ENCODE measurements at regions not wholly inside any gene's neighbourhood (a gene's known extent, or its start where the extent isn't known, plus 50 kb on each side); places are given as distances from the start of the nearest gene placed in this dataset.

DNA sequence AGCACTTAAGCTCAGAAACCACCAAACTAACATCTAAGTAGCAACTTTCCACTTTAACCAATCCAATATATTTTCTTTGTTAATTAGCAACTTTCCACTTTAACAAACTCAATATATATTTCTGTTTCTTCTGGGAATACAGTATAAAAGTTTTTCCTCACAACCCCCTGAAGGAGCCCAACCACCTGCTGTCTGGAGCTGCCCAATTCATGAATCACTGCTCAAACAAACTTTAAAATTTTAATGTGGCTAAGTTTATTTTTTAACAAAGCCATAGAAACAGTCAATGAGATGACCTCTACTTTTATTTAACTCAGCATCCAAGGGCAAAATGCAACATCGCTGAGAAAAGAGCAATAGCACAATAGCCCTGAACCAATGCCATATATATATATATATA, 500.1 kb downstream of the EPM2A start:
- no peak overlapping the region for H3K27ac Mint-ChIP-seq
- no peaks in the 10 kb centered on the region for H3K36me3 Mint-ChIP-seq
- Histone ChIP-seq H3K27ac (ENCODE audit: insufficient read depth, low read length, poor library complexity, severe bottlenecking) (no peak overlapping the region), H3K27me3 (ENCODE audit: control insufficient read depth, insufficient read depth, low read length) (peaks cover 4% of the 10 kb centered on the region), H3K4me1 (ENCODE audit: control insufficient read depth, insufficient read depth, low read length, poor library complexity, severe bottlenecking) (no peaks in the 10 kb centered on the region), H3K9me3 (ENCODE audit: control insufficient read depth in 2 of 2, low read length in 2 of 2) (no peaks in the 10 kb centered on the region), H3K36me3 (ENCODE audit: control insufficient read depth, insufficient read depth, low read length) (no peaks in the 10 kb centered on the region), H3K4me3 (ENCODE audit: low read depth, low read length) (no peak overlapping the region)
- no peak for DNase-seq
- peaks cover 4% of the 10 kb centered on the region for H3K27me3 Mint-ChIP-seq
- H3K4me3 Mint-ChIP-seq: no peak overlapping the region
- H3K4me1 Mint-ChIP-seq: no peaks in the 10 kb centered on the region
- no peak for ATAC-seq (ENCODE audit: low read depth in 2 of 2)
- H3K9me3 Mint-ChIP-seq: peaks cover 0 to 4% (median 0%) of the 10 kb centered on the region in 7 donors

DNA sequence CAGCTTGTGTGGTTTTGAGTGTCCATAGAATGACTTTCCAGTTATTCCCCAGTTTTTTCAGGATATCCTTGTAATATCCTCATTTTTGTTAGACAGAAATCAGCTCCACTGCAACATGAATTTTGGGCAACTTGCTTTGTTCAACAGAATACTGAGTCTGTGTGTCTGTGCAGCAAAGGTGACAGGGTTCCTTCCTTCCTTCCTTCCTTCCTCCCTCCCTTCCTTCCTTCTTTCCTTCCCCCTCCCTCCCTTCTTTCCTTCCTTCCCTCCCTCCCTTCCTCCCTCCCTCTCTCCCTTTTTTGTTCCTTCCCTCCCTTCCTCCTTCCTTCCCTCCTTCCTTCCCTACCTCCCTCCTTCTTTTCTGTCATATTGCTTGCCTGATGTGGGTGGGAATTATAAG, 496.5 kb downstream of the EPM2A start:
- Histone ChIP-seq H3K27ac (ENCODE audit: insufficient read depth, low read length, poor library complexity, severe bottlenecking) (no peak overlapping the region), H3K4me1 (ENCODE audit: control insufficient read depth, insufficient read depth, low read length, poor library complexity, severe bottlenecking) (no peaks in the 10 kb centered on the region), H3K27me3 (ENCODE audit: control insufficient read depth, insufficient read depth, low read length) (peaks cover 4% of the 10 kb centered on the region), H3K9me3 (ENCODE audit: control insufficient read depth in 2 of 2, low read length in 2 of 2) (no peaks in the 10 kb centered on the region), H3K4me3 (ENCODE audit: low read depth, low read length) (no peak overlapping the region), H3K36me3 (ENCODE audit: control insufficient read depth, insufficient read depth, low read length) (no peaks in the 10 kb centered on the region)
- Mint-ChIP-seq H3K4me1 (no peaks in the 10 kb centered on the region), H3K27me3 (peaks cover 4% of the 10 kb centered on the region), H3K9me3 (peaks cover 0 to 5% (median 0%) of the 10 kb centered on the region in 7 donors), H3K36me3 (no peaks in the 10 kb centered on the region), H3K27ac (no peak overlapping the region), H3K4me3 (no peak overlapping the region)
- no peak for DNase-seq
- no peak for ATAC-seq (ENCODE audit: low read depth in 2 of 2)

DNA sequence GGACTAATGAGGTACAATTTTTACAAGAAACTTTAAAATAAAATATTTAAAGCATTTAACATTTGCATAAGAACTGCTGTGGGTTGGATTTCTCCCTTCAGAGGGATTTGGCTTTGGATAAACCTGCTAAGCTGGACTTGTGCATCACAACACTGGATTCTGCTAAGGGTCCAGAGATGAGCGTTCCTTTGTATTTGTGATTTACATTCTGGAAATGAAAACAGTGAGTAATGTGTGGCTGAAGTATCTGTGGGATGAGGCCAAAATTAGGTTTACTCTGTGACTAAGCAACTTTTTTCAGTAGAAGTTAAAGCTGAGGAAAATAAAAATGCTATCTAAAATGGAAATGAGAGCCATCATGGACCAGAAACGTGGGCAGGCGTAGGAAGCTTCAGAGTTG, 494.3 kb downstream of the EPM2A start:
- ATAC-seq (ENCODE audit: low read depth in 2 of 2): no peak
- DNase-seq: no peak
- H3K36me3 Mint-ChIP-seq: no peaks in the 10 kb centered on the region
- Histone ChIP-seq H3K27me3 (ENCODE audit: control insufficient read depth, insufficient read depth, low read length) (peaks cover under 1% of the 10 kb centered on the region), H3K9me3 (ENCODE audit: control insufficient read depth in 2 of 2, low read length in 2 of 2) (no peaks in the 10 kb centered on the region), H3K4me3 (ENCODE audit: low read depth, low read length) (no peak overlapping the region), H3K36me3 (ENCODE audit: control insufficient read depth, insufficient read depth, low read length) (no peaks in the 10 kb centered on the region), H3K27ac (ENCODE audit: insufficient read depth, low read length, poor library complexity, severe bottlenecking) (no peak overlapping the region), H3K4me1 (ENCODE audit: control insufficient read depth, insufficient read depth, low read length, poor library complexity, severe bottlenecking) (no peaks in the 10 kb centered on the region)
- peaks cover 0 to 5% (median 0%) of the 10 kb centered on the region in 7 donors for H3K9me3 Mint-ChIP-seq
- H3K4me1 Mint-ChIP-seq: no peaks in the 10 kb centered on the region
- H3K27me3 Mint-ChIP-seq: no peaks in the 10 kb centered on the region
- H3K4me3 Mint-ChIP-seq: no peak overlapping the region
- H3K27ac Mint-ChIP-seq: no peak overlapping the region

DNA sequence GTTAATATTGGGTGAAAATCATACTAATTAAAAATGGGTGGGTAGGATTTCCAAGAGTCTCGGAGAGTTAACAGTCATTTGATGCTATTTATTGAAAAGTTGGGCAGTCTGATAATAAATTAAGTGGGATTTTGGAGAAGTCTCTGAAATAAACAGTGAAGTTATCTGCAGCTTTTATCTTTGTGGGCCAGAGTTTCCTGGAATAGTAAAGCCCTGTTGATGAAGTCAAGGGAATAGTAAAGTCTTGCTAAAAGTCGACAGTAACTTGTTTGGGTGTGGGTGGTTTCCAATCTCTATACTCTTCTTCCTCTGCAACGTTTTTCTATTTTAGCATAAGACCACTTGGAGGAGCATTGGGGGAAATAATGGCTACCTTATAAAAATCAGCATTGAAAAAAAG, 493.6 kb downstream of the EPM2A start:
- Histone ChIP-seq H3K36me3 (ENCODE audit: control insufficient read depth, insufficient read depth, low read length) (no peaks in the 10 kb centered on the region), H3K4me3 (ENCODE audit: low read depth, low read length) (no peak overlapping the region), H3K4me1 (ENCODE audit: control insufficient read depth, insufficient read depth, low read length, poor library complexity, severe bottlenecking) (no peaks in the 10 kb centered on the region), H3K27ac (ENCODE audit: insufficient read depth, low read length, poor library complexity, severe bottlenecking) (no peak overlapping the region), H3K9me3 (ENCODE audit: control insufficient read depth in 2 of 2, low read length in 2 of 2) (no peaks in the 10 kb centered on the region), H3K27me3 (ENCODE audit: control insufficient read depth, insufficient read depth, low read length) (no peaks in the 10 kb centered on the region)
- Mint-ChIP-seq H3K27me3 (no peaks in the 10 kb centered on the region), H3K4me1 (no peaks in the 10 kb centered on the region), H3K27ac (no peak overlapping the region), H3K9me3 (peaks cover 0 to 5% (median 0%) of the 10 kb centered on the region in 7 donors), H3K4me3 (no peak overlapping the region), H3K36me3 (no peaks in the 10 kb centered on the region)
- no peak for DNase-seq
- no peak for ATAC-seq (ENCODE audit: low read depth in 2 of 2)

DNA sequence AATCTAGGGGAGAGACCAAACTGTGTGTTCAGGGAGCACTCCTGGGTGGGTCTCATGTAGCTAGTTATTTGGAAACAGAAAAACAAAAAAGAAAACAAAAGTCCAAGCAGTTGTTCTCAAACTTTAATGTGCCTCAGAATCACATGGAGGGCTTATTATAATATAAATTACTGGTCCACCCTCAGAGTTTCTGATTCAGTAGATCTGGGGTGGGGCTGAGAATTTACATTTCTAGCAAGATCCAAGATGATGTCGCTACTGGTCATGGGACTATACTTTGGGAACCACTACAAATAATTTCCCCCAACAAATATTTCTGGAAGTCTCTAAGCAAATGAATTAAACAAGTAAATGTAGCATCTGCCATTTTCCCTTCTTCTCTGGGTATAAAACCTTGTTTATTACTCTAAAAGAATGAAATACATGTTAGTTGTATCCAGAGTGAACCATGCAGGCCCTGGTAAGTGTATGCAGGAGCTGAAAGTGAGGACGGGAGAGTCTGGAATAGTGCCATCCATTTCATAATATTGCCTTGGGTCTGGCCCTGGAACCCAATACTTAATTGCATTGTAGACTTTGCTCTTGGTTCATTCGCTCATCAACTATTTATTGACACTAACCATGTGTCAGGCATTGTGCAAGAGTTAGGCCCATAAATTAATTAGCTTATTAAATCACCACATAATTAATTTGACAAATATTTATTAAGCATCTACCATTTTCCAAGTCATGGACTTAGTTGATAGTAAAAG, 490.8 kb downstream of the EPM2A start:
- no peaks in the 10 kb centered on the region for H3K4me1 ChIP-seq (ENCODE audit: control insufficient read depth, insufficient read depth, low read length, poor library complexity, severe bottlenecking)
- no peaks in the 10 kb centered on the region for H3K36me3 ChIP-seq (ENCODE audit: control insufficient read depth, insufficient read depth, low read length)
- Mint-ChIP-seq H3K27me3 (no peaks in the 10 kb centered on the region), H3K27ac (no peak overlapping the region), H3K9me3 (peaks cover 0 to 5% (median 1%) of the 10 kb centered on the region in 7 donors), H3K4me3 (no peak overlapping the region), H3K36me3 (no peaks in the 10 kb centered on the region), H3K4me1 (no peaks in the 10 kb centered on the region)
- no peak overlapping the region for H3K27ac ChIP-seq (ENCODE audit: insufficient read depth, low read length, poor library complexity, severe bottlenecking)
- no peak overlapping the region for H3K4me3 ChIP-seq (ENCODE audit: low read depth, low read length)
- ATAC-seq (ENCODE audit: low read depth in 2 of 2) (no peak), DNase-seq (no peak)
- no peaks in the 10 kb centered on the region for H3K27me3 ChIP-seq (ENCODE audit: control insufficient read depth, insufficient read depth, low read length)
- H3K9me3 ChIP-seq (ENCODE audit: control insufficient read depth in 2 of 2, low read length in 2 of 2): no peaks in the 10 kb centered on the region

DNA sequence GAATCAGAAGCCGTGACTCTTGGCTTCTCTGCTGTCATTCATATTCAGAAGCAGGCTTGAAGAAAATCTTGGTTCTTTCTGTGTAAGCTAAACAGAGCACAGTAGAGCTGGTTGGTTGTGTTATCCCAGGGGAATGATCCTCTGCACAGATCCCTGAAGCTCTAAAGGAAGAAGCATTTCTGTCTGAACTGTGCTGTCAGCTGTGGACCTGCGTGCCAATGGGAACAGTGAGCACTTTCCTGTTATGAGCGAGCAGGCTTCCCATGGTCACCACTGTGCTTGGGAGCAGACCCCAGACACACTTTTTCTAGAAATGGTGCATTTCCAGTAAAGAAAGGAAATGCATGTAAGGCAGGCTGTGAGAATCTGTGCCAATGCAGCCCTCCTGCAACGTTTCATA, 490.2 kb downstream of the EPM2A start:
- H3K36me3 ChIP-seq (ENCODE audit: control insufficient read depth, insufficient read depth, low read length): no peaks in the 10 kb centered on the region
- H3K9me3 ChIP-seq (ENCODE audit: control insufficient read depth in 2 of 2, low read length in 2 of 2): no peaks in the 10 kb centered on the region
- no peak for DNase-seq
- H3K27me3 ChIP-seq (ENCODE audit: control insufficient read depth, insufficient read depth, low read length): no peaks in the 10 kb centered on the region
- Mint-ChIP-seq H3K27ac (no peak overlapping the region), H3K27me3 (no peaks in the 10 kb centered on the region), H3K4me1 (no peaks in the 10 kb centered on the region), H3K36me3 (no peaks in the 10 kb centered on the region), H3K9me3 (peaks cover 0 to 5% (median 1%) of the 10 kb centered on the region in 7 donors), H3K4me3 (no peak overlapping the region)
- H3K27ac ChIP-seq (ENCODE audit: insufficient read depth, low read length, poor library complexity, severe bottlenecking): no peak overlapping the region
- no peaks in the 10 kb centered on the region for H3K4me1 ChIP-seq (ENCODE audit: control insufficient read depth, insufficient read depth, low read length, poor library complexity, severe bottlenecking)
- H3K4me3 ChIP-seq (ENCODE audit: low read depth, low read length): no peak overlapping the region
- no peak for ATAC-seq (ENCODE audit: low read depth in 2 of 2)

DNA sequence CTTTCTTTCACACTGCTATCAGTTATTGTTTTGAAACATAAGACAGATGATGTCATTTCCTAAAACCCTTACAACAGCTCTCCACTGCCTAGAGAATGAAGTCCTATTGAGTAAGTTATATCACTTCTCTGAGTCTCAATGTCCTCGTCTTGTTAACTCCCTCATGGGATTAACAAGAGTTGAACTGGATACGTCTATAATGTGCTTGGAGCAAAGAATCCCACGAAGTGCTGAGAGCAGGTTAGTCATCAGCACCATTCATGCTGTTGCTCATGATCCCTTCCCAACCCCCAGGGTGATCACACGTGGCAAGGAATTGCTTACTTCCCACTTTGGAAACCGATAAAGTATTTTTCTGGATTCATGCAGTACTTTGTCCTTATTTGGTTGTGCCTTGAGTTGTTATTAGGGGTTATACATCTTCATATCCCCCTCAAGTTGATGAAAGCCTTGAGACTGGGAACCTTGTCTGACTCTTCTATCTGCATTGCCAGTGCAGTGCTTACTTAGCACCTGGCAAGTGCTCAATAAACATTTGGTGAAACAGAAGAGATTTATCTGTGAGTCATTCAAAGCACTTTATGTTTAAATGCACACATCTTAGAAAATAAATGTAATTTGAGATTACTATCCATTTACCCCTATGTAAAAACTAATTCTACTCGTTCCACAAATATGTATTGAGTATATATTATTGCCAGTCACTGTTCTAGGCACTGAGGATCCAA, 487.5 kb downstream of the EPM2A start:
- H3K36me3 Mint-ChIP-seq: no peaks in the 10 kb centered on the region
- no peak overlapping the region for H3K27ac Mint-ChIP-seq
- no peak for ATAC-seq (ENCODE audit: low read depth in 2 of 2)
- no peak overlapping the region for H3K4me3 ChIP-seq (ENCODE audit: low read depth, low read length)
- peaks cover 0 to 5% (median 0%) of the 10 kb centered on the region in 7 donors for H3K9me3 Mint-ChIP-seq
- H3K27ac ChIP-seq (ENCODE audit: insufficient read depth, low read length, poor library complexity, severe bottlenecking): no peak overlapping the region
- H3K4me3 Mint-ChIP-seq: no peak overlapping the region
- H3K9me3 ChIP-seq (ENCODE audit: control insufficient read depth in 2 of 2, low read length in 2 of 2): no peaks in the 10 kb centered on the region
- no peaks in the 10 kb centered on the region for H3K4me1 Mint-ChIP-seq
- H3K27me3 ChIP-seq (ENCODE audit: control insufficient read depth, insufficient read depth, low read length): no peaks in the 10 kb centered on the region
- DNase-seq: no peak
- no peaks in the 10 kb centered on the region for H3K36me3 ChIP-seq (ENCODE audit: control insufficient read depth, insufficient read depth, low read length)
- H3K4me1 ChIP-seq (ENCODE audit: control insufficient read depth, insufficient read depth, low read length, poor library complexity, severe bottlenecking): no peaks in the 10 kb centered on the region
- no peaks in the 10 kb centered on the region for H3K27me3 Mint-ChIP-seq

DNA sequence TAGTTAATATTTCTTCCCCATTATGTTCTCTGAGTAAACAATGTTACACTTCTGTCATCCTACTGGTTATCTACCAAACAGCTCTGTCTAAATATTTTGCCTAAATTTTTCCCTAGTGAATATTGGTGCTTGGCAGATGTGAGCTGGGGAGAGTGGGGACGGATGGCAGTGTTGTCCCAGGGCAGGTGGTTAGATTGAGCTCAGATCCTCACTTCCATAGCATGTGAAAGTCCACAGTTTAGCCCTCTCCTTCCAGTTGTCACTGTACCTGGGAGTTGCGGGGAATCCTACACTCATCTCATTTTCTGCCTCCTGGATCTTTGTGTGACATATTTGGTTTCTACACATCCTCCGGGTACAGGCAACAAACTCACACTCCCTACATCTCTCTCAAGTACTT, 484.9 kb downstream of the EPM2A start:
- H3K9me3 Mint-ChIP-seq: peaks cover 0 to 5% (median 0%) of the 10 kb centered on the region in 7 donors
- Histone ChIP-seq H3K9me3 (ENCODE audit: control insufficient read depth in 2 of 2, low read length in 2 of 2) (no peaks in the 10 kb centered on the region), H3K27ac (ENCODE audit: insufficient read depth, low read length, poor library complexity, severe bottlenecking) (no peak overlapping the region), H3K36me3 (ENCODE audit: control insufficient read depth, insufficient read depth, low read length) (no peaks in the 10 kb centered on the region), H3K4me1 (ENCODE audit: control insufficient read depth, insufficient read depth, low read length, poor library complexity, severe bottlenecking) (no peaks in the 10 kb centered on the region), H3K4me3 (ENCODE audit: low read depth, low read length) (no peak overlapping the region), H3K27me3 (ENCODE audit: control insufficient read depth, insufficient read depth, low read length) (no peaks in the 10 kb centered on the region)
- DNase-seq (no peak), ATAC-seq (ENCODE audit: low read depth in 2 of 2) (no peak)
- no peaks in the 10 kb centered on the region for H3K27me3 Mint-ChIP-seq
- H3K27ac Mint-ChIP-seq: no peak overlapping the region
- H3K4me1 Mint-ChIP-seq: no peaks in the 10 kb centered on the region
- no peaks in the 10 kb centered on the region for H3K36me3 Mint-ChIP-seq
- no peak overlapping the region for H3K4me3 Mint-ChIP-seq
